ENCODE measurements at regions not wholly inside any gene's neighbourhood (a gene's known extent, or its start where the extent isn't known, plus 50 kb on each side); places are given as distances from the start of the nearest gene placed in this dataset.

DNA sequence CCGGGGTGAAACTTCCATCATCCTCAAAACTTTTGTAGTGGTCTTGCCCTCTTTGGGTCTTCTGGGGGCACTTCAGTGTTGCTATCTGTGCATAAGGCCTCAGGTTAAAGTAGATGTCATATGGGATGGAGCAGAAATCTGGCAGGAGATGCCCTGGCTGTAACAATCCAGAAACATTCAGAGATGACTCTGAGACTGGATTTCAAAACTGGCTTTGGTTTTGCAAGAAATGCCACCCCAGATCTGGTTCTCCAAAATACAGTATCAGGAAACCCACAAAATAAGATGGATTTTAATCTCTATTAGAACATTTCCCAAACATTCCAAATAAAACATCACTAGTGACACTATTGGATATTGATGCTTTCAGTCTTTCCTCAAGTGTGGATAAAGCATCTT, 191.5 kb downstream of the REEP3 start:
- Histone ChIP-seq H3K36me3 (ENCODE audit: control insufficient read depth in 2 of 2, insufficient read depth in 1 of 2, low read length in 2 of 2) (no peaks in the 10 kb centered on the region), H3K9me3 (ENCODE audit: control insufficient read depth, insufficient read depth, low read depth, low read length) (no peaks in the 10 kb centered on the region), H3K27ac (ENCODE audit: extremely low read depth, low read depth, low read length) (peak overlapping the region; percentile 83), H3K4me1 (ENCODE audit: control insufficient read depth, insufficient read depth, low read length) (peaks cover 21% of the 10 kb centered on the region), H3K4me3 (ENCODE audit: low read depth, low read length) (no peak overlapping the region)
- TF ChIP-seq ZNF600 (tag by site-specific recombination; IDR thresholded peaks at IDR 0.05) (0 out of 2 replicates have a peak, but pooled peaks have one; percentile 12), ZBTB21 (tag by site-specific recombination; IDR thresholded peaks at IDR 0.05) (no peak), ZNF335 (tag by site-specific recombination; conservative IDR thresholded peaks at IDR 0.05) (peak; percentile 53; the same call in 1 of the 2 replicates)
- ChIA-PET CTCF (interaction anchor here (0.6 to 2.5 kb wide), 7 partner anchors 8 to 556 kb away, joined by 3 to 11 read pairs (median 3); partner anchors contain the start of gene REEP3), POLR2A (interaction anchor here (1.3 to 3.0 kb wide), 4 partner anchors 12 to 83 kb away, joined by 4 to 25 read pairs (median 4); no protein-coding TSS in a partner anchor)

DNA sequence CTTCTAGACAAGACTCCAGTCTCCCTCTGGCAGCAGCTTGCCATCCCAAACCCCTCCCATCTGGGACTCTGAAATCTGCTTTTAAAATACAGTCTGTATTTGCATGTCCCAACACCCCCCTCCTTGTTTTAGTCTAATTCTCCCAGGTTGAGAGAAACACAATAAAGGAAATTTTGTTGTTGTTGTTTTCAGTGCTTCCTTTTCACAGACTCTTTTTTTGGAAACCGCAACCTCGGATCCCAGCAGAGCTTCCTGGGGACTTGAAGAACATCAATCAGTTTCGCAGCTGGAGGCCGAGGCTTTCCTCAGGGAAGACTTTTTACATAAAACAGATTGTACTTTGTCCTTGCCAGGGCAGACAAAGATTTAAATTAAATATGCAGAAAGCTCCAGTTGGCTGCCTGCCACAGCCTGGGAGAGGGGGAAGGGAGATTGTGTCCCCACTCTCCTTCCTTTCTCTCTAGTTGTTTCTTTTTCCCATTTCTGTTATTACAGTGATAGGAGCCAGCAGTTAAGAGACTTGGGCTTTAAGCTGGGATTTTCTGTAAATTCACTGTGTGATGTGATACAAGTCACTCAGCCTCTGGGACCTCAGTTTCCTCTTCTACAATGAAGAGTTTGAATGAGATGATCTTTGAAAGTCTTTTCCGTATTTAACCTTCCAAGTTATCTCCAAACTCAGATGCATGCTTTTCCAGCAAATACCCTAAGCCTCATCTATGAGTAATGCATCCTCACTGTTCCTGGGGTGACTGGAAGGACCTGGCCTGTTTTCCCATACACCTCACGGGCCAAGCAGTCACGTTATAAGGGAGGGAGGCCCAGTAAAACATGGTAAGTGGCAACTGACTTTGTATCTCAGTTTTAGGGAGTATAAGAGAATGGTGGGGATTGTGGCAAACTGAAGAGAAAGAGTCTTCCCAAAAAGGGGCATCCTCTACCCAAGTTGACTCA, 192.3 kb downstream of the REEP3 start:
- H3K27ac ChIP-seq (ENCODE audit: extremely low read depth, low read depth, low read length): peak overlapping the region; percentile 83
- no peaks in the 10 kb centered on the region for H3K9me3 ChIP-seq (ENCODE audit: control insufficient read depth, insufficient read depth, low read depth, low read length)
- H3K4me3 ChIP-seq (ENCODE audit: low read depth, low read length): no peak overlapping the region
- H3K4me1 ChIP-seq (ENCODE audit: control insufficient read depth, insufficient read depth, low read length): peaks cover 21% of the 10 kb centered on the region
- no peaks in the 10 kb centered on the region for H3K36me3 ChIP-seq (ENCODE audit: control insufficient read depth in 2 of 2, insufficient read depth in 1 of 2, low read length in 2 of 2)
- CTCF ChIA-PET: interaction anchor here (0.6 to 2.5 kb wide), 8 partner anchors 7 to 556 kb away, joined by 3 to 11 read pairs (median 3); partner anchors contain the start of gene REEP3
- POLR2A ChIA-PET: interaction anchor here (1.3 to 3.0 kb wide), 4 partner anchors 13 to 84 kb away, joined by 4 to 25 read pairs (median 4); no protein-coding TSS in a partner anchor
- TF ChIP-seq ZNF692 (tag by site-specific recombination; IDR thresholded peaks at IDR 0.05): peak; percentile 56; the same call in 1 of the 2 replicates
- TF ChIP-seq, protein P1, sequence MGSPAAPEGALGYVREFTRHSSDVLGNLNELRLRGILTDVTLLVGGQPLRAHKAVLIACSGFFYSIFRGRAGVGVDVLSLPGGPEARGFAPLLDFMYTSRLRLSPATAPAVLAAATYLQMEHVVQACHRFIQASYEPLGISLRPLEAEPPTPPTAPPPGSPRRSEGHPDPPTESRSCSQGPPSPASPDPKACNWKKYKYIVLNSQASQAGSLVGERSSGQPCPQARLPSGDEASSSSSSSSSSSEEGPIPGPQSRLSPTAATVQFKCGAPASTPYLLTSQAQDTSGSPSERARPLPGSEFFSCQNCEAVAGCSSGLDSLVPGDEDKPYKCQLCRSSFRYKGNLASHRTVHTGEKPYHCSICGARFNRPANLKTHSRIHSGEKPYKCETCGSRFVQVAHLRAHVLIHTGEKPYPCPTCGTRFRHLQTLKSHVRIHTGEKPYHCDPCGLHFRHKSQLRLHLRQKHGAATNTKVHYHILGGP (tag by site-specific recombination; IDR thresholded peaks at IDR 0.05): no peak
- TF ChIP-seq ZNF624 (tag by site-specific recombination; IDR thresholded peaks at IDR 0.05): no peak
- no peak for TF ChIP-seq ZNF223 (tag by site-specific recombination; IDR thresholded peaks at IDR 0.05)
- TF ChIP-seq ZNF121 (tag by site-specific recombination; IDR thresholded peaks at IDR 0.05): no peak
- TF ChIP-seq, protein P2, sequence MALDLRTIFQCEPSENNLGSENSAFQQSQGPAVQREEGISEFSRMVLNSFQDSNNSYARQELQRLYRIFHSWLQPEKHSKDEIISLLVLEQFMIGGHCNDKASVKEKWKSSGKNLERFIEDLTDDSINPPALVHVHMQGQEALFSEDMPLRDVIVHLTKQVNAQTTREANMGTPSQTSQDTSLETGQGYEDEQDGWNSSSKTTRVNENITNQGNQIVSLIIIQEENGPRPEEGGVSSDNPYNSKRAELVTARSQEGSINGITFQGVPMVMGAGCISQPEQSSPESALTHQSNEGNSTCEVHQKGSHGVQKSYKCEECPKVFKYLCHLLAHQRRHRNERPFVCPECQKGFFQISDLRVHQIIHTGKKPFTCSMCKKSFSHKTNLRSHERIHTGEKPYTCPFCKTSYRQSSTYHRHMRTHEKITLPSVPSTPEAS (tag by site-specific recombination; IDR thresholded peaks at IDR 0.05): no peak
- TF ChIP-seq ZBTB8A (tag by site-specific recombination; IDR thresholded peaks at IDR 0.05): peak; percentile 54; the same call in 1 of the 2 replicates
- TF ChIP-seq ZNF157 (tag by site-specific recombination; IDR thresholded peaks at IDR 0.05): no peak
- TF ChIP-seq ZBTB1 (tag by site-specific recombination; IDR thresholded peaks at IDR 0.05): peak; percentile 37; the same call in 1 of the 2 replicates
- TF ChIP-seq ZXDB (tag by site-specific recombination; IDR thresholded peaks at IDR 0.05): peak; percentile 69
- no peak for TF ChIP-seq ZNF341 (tag by site-specific recombination; IDR thresholded peaks at IDR 0.05; ENCODE audit: low read depth)
- peak; percentile 76 for TF ChIP-seq ZSCAN30 (tag by site-specific recombination; IDR thresholded peaks at IDR 0.05)
- TF ChIP-seq HOXC10 (CRISPR knock-in tag; IDR thresholded peaks at IDR 0.05): no peak
- TF ChIP-seq ZNF707 (tag by site-specific recombination; IDR thresholded peaks at IDR 0.05): no peak
- TF ChIP-seq ZNF843 (tag by site-specific recombination; IDR thresholded peaks at IDR 0.05): peak; percentile 90
- no peak for TF ChIP-seq HOXA7 (CRISPR knock-in tag; IDR thresholded peaks at IDR 0.05; ENCODE audit: borderline replicate concordance)
- TF ChIP-seq KLF9 (tag by site-specific recombination; IDR thresholded peaks at IDR 0.05; ENCODE audit: low read depth): no peak
- TF ChIP-seq ZNF354C (tag by site-specific recombination; IDR thresholded peaks at IDR 0.05; ENCODE audit: borderline replicate concordance, low read depth): no peak
- no peak for TF ChIP-seq SP3 (tag by site-specific recombination; IDR thresholded peaks at IDR 0.05)
- TF ChIP-seq, protein P3, sequence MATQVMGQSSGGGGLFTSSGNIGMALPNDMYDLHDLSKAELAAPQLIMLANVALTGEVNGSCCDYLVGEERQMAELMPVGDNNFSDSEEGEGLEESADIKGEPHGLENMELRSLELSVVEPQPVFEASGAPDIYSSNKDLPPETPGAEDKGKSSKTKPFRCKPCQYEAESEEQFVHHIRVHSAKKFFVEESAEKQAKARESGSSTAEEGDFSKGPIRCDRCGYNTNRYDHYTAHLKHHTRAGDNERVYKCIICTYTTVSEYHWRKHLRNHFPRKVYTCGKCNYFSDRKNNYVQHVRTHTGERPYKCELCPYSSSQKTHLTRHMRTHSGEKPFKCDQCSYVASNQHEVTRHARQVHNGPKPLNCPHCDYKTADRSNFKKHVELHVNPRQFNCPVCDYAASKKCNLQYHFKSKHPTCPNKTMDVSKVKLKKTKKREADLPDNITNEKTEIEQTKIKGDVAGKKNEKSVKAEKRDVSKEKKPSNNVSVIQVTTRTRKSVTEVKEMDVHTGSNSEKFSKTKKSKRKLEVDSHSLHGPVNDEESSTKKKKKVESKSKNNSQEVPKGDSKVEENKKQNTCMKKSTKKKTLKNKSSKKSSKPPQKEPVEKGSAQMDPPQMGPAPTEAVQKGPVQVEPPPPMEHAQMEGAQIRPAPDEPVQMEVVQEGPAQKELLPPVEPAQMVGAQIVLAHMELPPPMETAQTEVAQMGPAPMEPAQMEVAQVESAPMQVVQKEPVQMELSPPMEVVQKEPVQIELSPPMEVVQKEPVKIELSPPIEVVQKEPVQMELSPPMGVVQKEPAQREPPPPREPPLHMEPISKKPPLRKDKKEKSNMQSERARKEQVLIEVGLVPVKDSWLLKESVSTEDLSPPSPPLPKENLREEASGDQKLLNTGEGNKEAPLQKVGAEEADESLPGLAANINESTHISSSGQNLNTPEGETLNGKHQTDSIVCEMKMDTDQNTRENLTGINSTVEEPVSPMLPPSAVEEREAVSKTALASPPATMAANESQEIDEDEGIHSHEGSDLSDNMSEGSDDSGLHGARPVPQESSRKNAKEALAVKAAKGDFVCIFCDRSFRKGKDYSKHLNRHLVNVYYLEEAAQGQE (tag by site-specific recombination; IDR thresholded peaks at IDR 0.05): no peak
- no peak for TF ChIP-seq ZNF37A (tag by site-specific recombination; IDR thresholded peaks at IDR 0.05)
- TF ChIP-seq ZNF792 (tag by site-specific recombination; IDR thresholded peaks at IDR 0.05): no peak
